NCI-H1694 (cell line): ENCODE measurements at regions not wholly inside any gene's neighbourhood (a gene's known extent, or its start where the extent isn't known, plus 50 kb on each side); places are given as distances from the start of the nearest gene placed in this dataset.
A peak's percentile ranks its signal among the peaks of the same experiment; 100 is the strongest.

Experiments used
- DNase-seq: peaks from one replicate; lab custom pipeline; 2025; lab: John Stamatoyannopoulos, UW

- DNase-seq: peak; percentile 16
These were observed 152.9 kb downstream of the EFNB2 start for GRCh38 chr13:106382534-106382933.

- no peak for DNase-seq
These were observed 154.4 kb downstream of the EFNB2 start for GRCh38 chr13:106381091-106381490.

GRCh38 chr13:106377931-106378662, 157.4 kb downstream of the EFNB2 start:
- no peak for DNase-seq

GRCh38 chr13:106377341-106377740, 158.1 kb downstream of the EFNB2 start:
- no peak for DNase-seq

- no peak for DNase-seq
These were observed 158.9 kb downstream of the EFNB2 start for GRCh38 chr13:106376401-106377112.

GRCh38 chr13:106375085-106375484, 160.4 kb downstream of the EFNB2 start:
- DNase-seq: no peak

- DNase-seq: no peak
These were observed 160.8 kb downstream of the EFNB2 start for GRCh38 chr13:106374631-106375030.

GRCh38 chr13:106373989-106374572, 161.4 kb downstream of the EFNB2 start:
- DNase-seq: no peak

GRCh38 chr13:106373304-106373988, 162.0 kb downstream of the EFNB2 start:
- DNase-seq: peak; percentile 63

- no peak for DNase-seq
These were observed 163.0 kb downstream of the EFNB2 start for GRCh38 chr13:106372199-106373155.

GRCh38 chr13:106371024-106371423, 164.4 kb downstream of the EFNB2 start:
- DNase-seq: no peak

GRCh38 chr13:106369858-106370257, 165.6 kb downstream of the EFNB2 start:
- no peak for DNase-seq

GRCh38 chr13:106369091-106369490, 166.4 kb downstream of the EFNB2 start:
- DNase-seq: no peak

- DNase-seq: no peak
These were observed 168.0 kb downstream of the EFNB2 start for GRCh38 chr13:106367361-106367971.

- DNase-seq: no peak
These were observed 172.8 kb downstream of the EFNB2 start for GRCh38 chr13:106362707-106363106.

GRCh38 chr13:106361621-106362020, 173.8 kb downstream of the EFNB2 start:
- DNase-seq: no peak

- DNase-seq: no peak
These were observed 178.3 kb downstream of the EFNB2 start for GRCh38 chr13:106357198-106357597.

- no peak for DNase-seq
These were observed 179.6 kb downstream of the EFNB2 start for GRCh38 chr13:106355866-106356265.

- DNase-seq: no peak
These were observed 180.5 kb downstream of the EFNB2 start for GRCh38 chr13:106354961-106355360.

- DNase-seq: no peak
These were observed 182.6 kb downstream of the EFNB2 start for GRCh38 chr13:106352850-106353249.

- DNase-seq: no peak
These were observed 184.2 kb downstream of the EFNB2 start for GRCh38 chr13:106351251-106351650.
